ENCODE measurements at regions not wholly inside any gene's neighbourhood (a gene's known extent, or its start where the extent isn't known, plus 50 kb on each side); places are given as distances from the start of the nearest gene placed in this dataset.

- DNase-seq (ENCODE audit: low spot score): no peak
- TF ChIP-seq, protein P1, sequence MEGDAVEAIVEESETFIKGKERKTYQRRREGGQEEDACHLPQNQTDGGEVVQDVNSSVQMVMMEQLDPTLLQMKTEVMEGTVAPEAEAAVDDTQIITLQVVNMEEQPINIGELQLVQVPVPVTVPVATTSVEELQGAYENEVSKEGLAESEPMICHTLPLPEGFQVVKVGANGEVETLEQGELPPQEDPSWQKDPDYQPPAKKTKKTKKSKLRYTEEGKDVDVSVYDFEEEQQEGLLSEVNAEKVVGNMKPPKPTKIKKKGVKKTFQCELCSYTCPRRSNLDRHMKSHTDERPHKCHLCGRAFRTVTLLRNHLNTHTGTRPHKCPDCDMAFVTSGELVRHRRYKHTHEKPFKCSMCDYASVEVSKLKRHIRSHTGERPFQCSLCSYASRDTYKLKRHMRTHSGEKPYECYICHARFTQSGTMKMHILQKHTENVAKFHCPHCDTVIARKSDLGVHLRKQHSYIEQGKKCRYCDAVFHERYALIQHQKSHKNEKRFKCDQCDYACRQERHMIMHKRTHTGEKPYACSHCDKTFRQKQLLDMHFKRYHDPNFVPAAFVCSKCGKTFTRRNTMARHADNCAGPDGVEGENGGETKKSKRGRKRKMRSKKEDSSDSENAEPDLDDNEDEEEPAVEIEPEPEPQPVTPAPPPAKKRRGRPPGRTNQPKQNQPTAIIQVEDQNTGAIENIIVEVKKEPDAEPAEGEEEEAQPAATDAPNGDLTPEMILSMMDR (IDR thresholded peaks at IDR 0.05): no peak
- Histone ChIP-seq H3K4me3 (no peak overlapping the region), H3K27ac (no peak overlapping the region)
Observed at GRCh38 chr3:110381992-110382391, 689.6 kb upstream of the NECTIN3 start.

- Histone ChIP-seq H3K4me3 (no peak overlapping the region), H3K27ac (no peak overlapping the region)
- TF ChIP-seq, protein P1 (IDR thresholded peaks at IDR 0.05): no peak
- DNase-seq (ENCODE audit: low spot score): no peak
Observed at GRCh38 chr3:110383356-110383755, 688.3 kb upstream of the NECTIN3 start.

DNA sequence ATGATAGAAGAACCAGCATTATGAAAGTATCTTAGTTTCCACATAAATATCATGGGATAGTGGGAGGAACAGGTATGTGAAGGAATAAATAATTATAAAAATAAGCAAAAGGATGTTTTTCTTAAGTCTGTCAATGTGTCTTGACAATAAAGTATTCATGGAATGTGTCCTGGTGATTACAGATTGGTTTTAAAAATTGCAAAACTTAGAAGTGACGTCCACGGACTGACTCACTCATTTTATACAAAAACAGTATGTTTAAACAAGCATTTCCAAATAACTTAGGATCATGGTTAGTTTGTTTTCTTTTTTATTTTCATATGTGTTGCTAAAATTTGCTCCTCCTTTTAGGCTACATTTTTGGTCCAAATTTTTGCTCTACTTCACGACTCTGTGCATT lies 687.0 kb upstream of the NECTIN3 start:
- H3K4me3 ChIP-seq: no peak overlapping the region
- TF ChIP-seq, protein P1 (IDR thresholded peaks at IDR 0.05): no peak
- no peak overlapping the region for H3K27ac ChIP-seq
- DNase-seq (ENCODE audit: low spot score): no peak

GRCh38 chr3:110389005-110389404 lies 682.6 kb upstream of the NECTIN3 start:
- H3K27ac ChIP-seq: no peak overlapping the region
- no peak for DNase-seq (ENCODE audit: low spot score)
- no peak overlapping the region for H3K4me3 ChIP-seq
- TF ChIP-seq, protein P1 (IDR thresholded peaks at IDR 0.05): no peak

DNA sequence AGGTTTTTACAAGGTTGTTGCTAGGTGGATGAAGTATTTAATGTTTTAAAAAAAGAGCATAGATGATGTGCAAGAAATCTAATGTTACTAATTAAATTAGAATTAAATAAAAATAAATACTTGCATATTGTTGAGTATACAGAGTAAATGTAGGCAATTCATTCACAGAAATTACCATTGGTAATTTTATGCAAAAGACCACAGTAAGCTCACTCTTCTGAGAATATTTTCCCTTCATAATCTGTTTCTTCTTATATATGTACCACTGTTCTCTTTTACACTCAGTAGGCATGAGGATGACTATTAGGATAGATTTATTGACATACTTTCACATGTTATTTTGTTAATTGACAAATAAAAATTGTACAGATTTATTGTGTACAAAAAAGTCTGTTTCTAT lies 681.2 kb upstream of the NECTIN3 start:
- Histone ChIP-seq H3K27ac (no peak overlapping the region), H3K4me3 (no peak overlapping the region)
- TF ChIP-seq, protein P1 (IDR thresholded peaks at IDR 0.05): no peak
- DNase-seq (ENCODE audit: low spot score): no peak

- TF ChIP-seq, protein P1 (IDR thresholded peaks at IDR 0.05): no peak
- H3K27ac ChIP-seq: no peak overlapping the region
- H3K4me3 ChIP-seq: no peak overlapping the region
- DNase-seq (ENCODE audit: low spot score): no peak
Observed at GRCh38 chr3:110391042-110391441, 680.6 kb upstream of the NECTIN3 start.

DNA sequence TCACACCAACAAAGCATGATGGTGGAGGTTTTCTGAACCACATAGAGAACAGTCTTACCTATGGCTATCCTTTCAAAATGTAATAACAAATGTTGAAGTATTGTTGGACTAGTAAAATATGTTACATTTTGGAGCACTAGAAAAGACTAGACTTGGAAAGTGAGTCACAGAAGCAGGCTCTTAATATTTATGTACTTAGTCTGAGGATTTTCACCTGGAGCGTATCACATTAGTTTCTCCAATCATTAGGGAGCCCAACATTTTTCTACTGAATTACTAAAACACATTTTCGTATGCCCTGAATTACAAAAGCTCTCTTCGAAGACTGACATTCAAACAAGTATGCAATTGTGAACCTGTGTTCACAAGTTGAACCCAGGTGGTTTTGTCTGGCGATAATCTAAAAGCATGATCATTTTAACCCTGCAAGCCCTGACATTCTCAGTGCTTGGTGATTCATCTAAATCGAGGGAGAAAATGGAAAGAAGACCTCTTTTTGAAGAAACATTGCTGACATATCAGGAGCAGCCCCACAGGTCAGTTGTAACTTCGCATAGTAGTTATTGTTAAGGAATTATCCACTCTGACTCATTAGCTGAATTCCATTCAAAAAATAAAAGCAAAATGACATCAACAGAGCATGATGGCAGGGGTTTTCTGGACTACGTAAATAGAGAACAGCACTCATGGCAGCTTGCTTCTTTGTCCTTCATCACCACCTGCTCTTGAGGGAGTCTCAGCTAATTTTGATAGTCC lies 679.8 kb upstream of the NECTIN3 start:
- H3K4me3 ChIP-seq: no peak overlapping the region
- no peak overlapping the region for H3K27ac ChIP-seq
- DNase-seq (ENCODE audit: low spot score): no peak
- TF ChIP-seq, protein P1 (IDR thresholded peaks at IDR 0.05): no peak
